ENCODE measurements at regions not wholly inside any gene's neighbourhood (a gene's known extent, or its start where the extent isn't known, plus 50 kb on each side); places are given as distances from the start of the nearest gene placed in this dataset.
A peak's percentile ranks its signal among the peaks of the same experiment; 100 is the strongest.

- no peaks in the 10 kb centered on the region for H3K36me3 ChIP-seq
- DNase-seq (no peak), ATAC-seq (ENCODE audit: low FRiP score in 2 of 2) (no peak)
- no peak overlapping the region for H3K27ac ChIP-seq
- WGBS, 2 donors = 74 to 97% methylated on average over 5 of the region's 5 CpGs
- peaks cover 0 to 6% (median 1%) of the 10 kb centered on the region in 4 donors for H3K4me1 ChIP-seq
- no peak overlapping the region for H3K4me3 ChIP-seq
- no peaks in the 10 kb centered on the region for H3K9me3 ChIP-seq
- TF ChIP-seq POLR2A (IDR thresholded peaks at IDR 0.05) (no peak), EP300 (IDR thresholded peaks at IDR 0.05) (no peak), POLR2AphosphoS5 (IDR thresholded peaks at IDR 0.05) (no peak), CTCF (IDR thresholded peaks at IDR 0.05) (no peak)
- H3K27me3 ChIP-seq = no peaks in the 10 kb centered on the region
Measured at GRCh38 chr2:19124135-19124534, 234.3 kb downstream of the OSR1 start.

- Histone ChIP-seq H3K4me1 (peaks cover 0 to 6% (median 1%) of the 10 kb centered on the region in 4 donors), H3K36me3 (no peaks in the 10 kb centered on the region), H3K9me3 (no peaks in the 10 kb centered on the region), H3K4me3 (no peak overlapping the region), H3K27me3 (no peaks in the 10 kb centered on the region), H3K27ac (no peak overlapping the region)
- TF ChIP-seq POLR2AphosphoS5 (IDR thresholded peaks at IDR 0.05) (no peak), EP300 (IDR thresholded peaks at IDR 0.05) (no peak), CTCF (IDR thresholded peaks at IDR 0.05) (no peak), POLR2A (IDR thresholded peaks at IDR 0.05) (no peak)
- ATAC-seq (ENCODE audit: low FRiP score in 2 of 2) (no peak), DNase-seq (no peak)
- 83 to 88% methylated on average over 2 of the region's 2 CpGs for WGBS, 2 donors
Measured at GRCh38 chr2:19123556-19123955, 234.9 kb downstream of the OSR1 start.

- TF ChIP-seq EP300 (IDR thresholded peaks at IDR 0.05) (no peak), CTCF (IDR thresholded peaks at IDR 0.05) (no peak), POLR2A (IDR thresholded peaks at IDR 0.05) (no peak), POLR2AphosphoS5 (IDR thresholded peaks at IDR 0.05) (no peak)
- peaks cover 0 to 6% (median 1%) of the 10 kb centered on the region in 4 donors for H3K4me1 ChIP-seq
- H3K36me3 ChIP-seq = no peaks in the 10 kb centered on the region
- peak overlapping the region in 1 of 4 donors; percentile 50 for H3K27ac ChIP-seq
- ATAC-seq (ENCODE audit: low FRiP score in 2 of 2) (no peak), DNase-seq (no peak)
- no peaks in the 10 kb centered on the region for H3K27me3 ChIP-seq
- 86 to 88% methylated on average over 1 of the region's 1 CpG for WGBS, 2 donors
- no peaks in the 10 kb centered on the region for H3K9me3 ChIP-seq
- H3K4me3 ChIP-seq = no peak overlapping the region
Measured at GRCh38 chr2:19122220-19122619, 236.2 kb downstream of the OSR1 start.

GRCh38 chr2:19120941-19121750 is 237.3 kb downstream of the OSR1 start:
- TF ChIP-seq CTCF (IDR thresholded peaks at IDR 0.05) (no peak), EP300 (IDR thresholded peaks at IDR 0.05) (no peak), POLR2A (IDR thresholded peaks at IDR 0.05) (no peak), POLR2AphosphoS5 (IDR thresholded peaks at IDR 0.05) (no peak)
- 65 to 79% methylated on average over 9 to 12 of the region's 12 CpGs for WGBS, 2 donors
- no peak for ATAC-seq (ENCODE audit: low FRiP score in 2 of 2)
- H3K27ac ChIP-seq = peak overlapping the region in 1 of 4 donors; percentile 50
- no peaks in the 10 kb centered on the region for H3K36me3 ChIP-seq
- no peak for DNase-seq
- H3K4me3 ChIP-seq = no peak overlapping the region
- H3K27me3 ChIP-seq = no peaks in the 10 kb centered on the region
- H3K9me3 ChIP-seq = no peaks in the 10 kb centered on the region
- no peaks in the 10 kb centered on the region for H3K4me1 ChIP-seq

- WGBS, 2 donors = 90 to 92% methylated on average over 5 of the region's 5 CpGs
- H3K36me3 ChIP-seq = no peaks in the 10 kb centered on the region
- H3K9me3 ChIP-seq = no peaks in the 10 kb centered on the region
- H3K4me3 ChIP-seq = no peak overlapping the region
- H3K4me1 ChIP-seq = no peaks in the 10 kb centered on the region
- DNase-seq = no peak
- TF ChIP-seq POLR2A (IDR thresholded peaks at IDR 0.05) (no peak), CTCF (IDR thresholded peaks at IDR 0.05) (no peak), POLR2AphosphoS5 (IDR thresholded peaks at IDR 0.05) (no peak), EP300 (IDR thresholded peaks at IDR 0.05) (no peak)
- H3K27ac ChIP-seq = no peak overlapping the region
- ATAC-seq (ENCODE audit: low FRiP score in 2 of 2) = no peak
- H3K27me3 ChIP-seq = no peaks in the 10 kb centered on the region
Measured at GRCh38 chr2:19120181-19120580, 238.2 kb downstream of the OSR1 start.

Data from upper lobe of left lung (tissue), 6 donors.